ENCODE measurements at regions not wholly inside any gene's neighbourhood (a gene's known extent, or its start where the extent isn't known, plus 50 kb on each side); places are given as distances from the start of the nearest gene placed in this dataset.

GRCh38 chr12:14279845-14280244, 85.6 kb upstream of the ATF7IP start:
- TF ChIP-seq CTCF (optimal IDR thresholded peaks at IDR 0.05 in 1 of 3, IDR thresholded peaks at IDR 0.05 in 1 of 3, conservative IDR thresholded peaks at IDR 0.05 in 1 of 3; ENCODE audit: extremely low read depth in 1 of 3, insufficient read depth in 2 of 3, low read length in 3 of 3) (no peak), EZH2 (IDR thresholded peaks at IDR 0.05; ENCODE audit: low read length) (no peak)
